GM12865 (cell line): ENCODE measurements at regions not wholly inside any gene's neighbourhood (a gene's known extent, or its start where the extent isn't known, plus 50 kb on each side); places are given as distances from the start of the nearest gene placed in this dataset.

Experiments
- DNase-seq: peaks from one replicate; pipeline ENCODE4 v3.0.0; 2010; ENCODE audit warnings: low read depth
- H3K4me3 ChIP-seq: 2 replicates; pipeline ENCODE4 v1.5.1; 2011; ENCODE audit warnings: mild to moderate bottlenecking, low read depth, low read length, control low read depth
- CTCF ChIP-seq: IDR thresholded peaks from 2 replicates; pipeline ENCODE4 v1.5.1; 2011; ENCODE audit warnings: low read length, control low read depth, low read depth, inconsistent platforms; ENCODE audit not compliant: insufficient read depth; ENCODE audit errors: missing control alignments

- TF ChIP-seq CTCF: no peak
- DNase-seq: no peak
- H3K4me3 ChIP-seq: no peak overlapping the region
Observed at GRCh38 chr2:102992607-102993006, 230.8 kb downstream of the TMEM182 start.

- DNase-seq: peak; percentile 18
- no peak overlapping the region for H3K4me3 ChIP-seq
- TF ChIP-seq CTCF: no peak
Observed at GRCh38 chr2:102999958-103000357, 238.1 kb downstream of the TMEM182 start.

- no peak overlapping the region for H3K4me3 ChIP-seq
- TF ChIP-seq CTCF: no peak
- no peak for DNase-seq
Observed at GRCh38 chr2:103002954-103003353, 241.1 kb downstream of the TMEM182 start.

GRCh38 chr2:103003750-103004260, 242.0 kb downstream of the TMEM182 start:
- DNase-seq: no peak
- TF ChIP-seq CTCF: no peak
- H3K4me3 ChIP-seq: no peak overlapping the region

- no peak for TF ChIP-seq CTCF
- no peak overlapping the region for H3K4me3 ChIP-seq
- DNase-seq: no peak
Observed at GRCh38 chr2:103004426-103004942, 242.7 kb downstream of the TMEM182 start.

GRCh38 chr2:103005393-103005792, 243.6 kb downstream of the TMEM182 start:
- no peak overlapping the region for H3K4me3 ChIP-seq
- no peak for TF ChIP-seq CTCF
- DNase-seq: no peak

GRCh38 chr2:103007086-103007485, 245.3 kb downstream of the TMEM182 start:
- DNase-seq: no peak
- TF ChIP-seq CTCF: no peak

More at GRCh38 chr2:103007086-103007485, 245.3 kb downstream of the TMEM182 start:
- H3K4me3 ChIP-seq: no peak overlapping the region
